Cerebellar nuclear complex (tissue), 1 donor: ENCODE measurements at regions not wholly inside any gene's neighbourhood (a gene's known extent, or its start where the extent isn't known, plus 50 kb on each side); places are given as distances from the start of the nearest gene placed in this dataset.
"Not testable (repeated sequence)": the region's sequence is repeated elsewhere in the genome, so short reads cannot be mapped to it uniquely, and the experiment has no call there.

Source experiments
- DNase-seq, 2 experiments: peaks; one replicate each; lab custom pipeline; 2025; lab: John Stamatoyannopoulos, UW

DNA sequence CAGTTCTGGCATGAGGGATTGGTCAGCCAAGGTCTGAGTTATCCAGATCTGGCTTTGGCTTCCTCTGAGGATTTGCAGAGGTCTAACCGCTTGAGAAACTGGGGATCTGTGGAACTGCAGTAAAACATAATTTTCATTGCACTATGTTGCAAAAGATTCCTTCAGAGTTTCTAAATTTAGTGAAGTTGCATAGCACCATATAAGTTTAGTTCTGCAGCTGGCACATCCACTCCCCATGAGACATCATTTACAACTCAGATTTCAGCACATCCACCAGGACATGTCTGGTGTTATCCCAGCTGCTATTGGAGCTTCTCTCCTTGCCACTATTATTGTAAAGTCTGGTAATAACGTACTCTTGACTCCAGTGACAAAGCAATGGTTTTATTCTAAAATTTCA, 181.5 kb downstream of the CWF19L2 start:
- DNase-seq, result no peak

- no peak for DNase-seq
These were observed 182.0 kb downstream of the CWF19L2 start for GRCh38 chr11:107275632-107276031.

DNA sequence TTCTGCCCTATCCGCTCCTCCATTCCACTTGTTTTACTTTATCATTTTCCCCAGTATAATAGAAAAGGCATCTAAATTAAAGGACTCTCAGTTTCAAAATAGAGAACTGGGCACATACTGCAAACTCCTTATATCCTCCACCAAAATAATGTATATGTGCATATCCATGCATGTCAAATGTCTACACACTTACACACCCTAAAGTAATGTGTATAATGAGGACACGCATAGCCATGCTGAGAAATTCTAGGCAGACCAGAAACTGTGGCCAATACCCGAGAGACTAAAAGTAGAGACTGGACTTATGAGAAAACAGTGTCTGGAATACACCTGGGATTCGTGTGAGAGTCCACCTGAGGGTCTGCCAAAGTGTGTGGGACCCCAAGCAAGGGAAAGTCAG, 183.5 kb downstream of the CWF19L2 start:
- no peak for DNase-seq

DNA sequence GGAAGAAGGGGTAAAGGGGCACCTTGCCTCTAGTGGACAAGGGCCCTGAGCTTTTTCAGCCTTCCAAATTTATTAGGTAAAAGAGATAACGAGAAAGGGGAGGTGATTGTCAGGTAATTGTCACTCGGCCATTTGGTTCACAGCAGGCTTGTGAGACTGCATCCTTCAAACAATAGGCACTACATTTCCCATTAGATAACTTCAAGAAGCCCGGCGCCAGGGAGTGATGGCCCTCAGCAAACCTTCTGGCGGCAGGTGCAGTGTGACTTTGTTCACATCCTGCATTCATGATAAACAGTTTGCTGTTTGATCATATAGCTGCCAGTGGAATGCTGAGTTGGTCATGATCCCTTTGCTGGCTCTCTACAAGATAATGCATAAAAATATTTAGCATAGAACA, 185.1 kb downstream of the CWF19L2 start:
- no peak for DNase-seq

GRCh38 chr11:107271425-107271824, 186.2 kb downstream of the CWF19L2 start:
- DNase-seq, result no peak

GRCh38 chr11:107268977-107269376, 188.6 kb downstream of the CWF19L2 start:
- DNase-seq, result no peak

DNA sequence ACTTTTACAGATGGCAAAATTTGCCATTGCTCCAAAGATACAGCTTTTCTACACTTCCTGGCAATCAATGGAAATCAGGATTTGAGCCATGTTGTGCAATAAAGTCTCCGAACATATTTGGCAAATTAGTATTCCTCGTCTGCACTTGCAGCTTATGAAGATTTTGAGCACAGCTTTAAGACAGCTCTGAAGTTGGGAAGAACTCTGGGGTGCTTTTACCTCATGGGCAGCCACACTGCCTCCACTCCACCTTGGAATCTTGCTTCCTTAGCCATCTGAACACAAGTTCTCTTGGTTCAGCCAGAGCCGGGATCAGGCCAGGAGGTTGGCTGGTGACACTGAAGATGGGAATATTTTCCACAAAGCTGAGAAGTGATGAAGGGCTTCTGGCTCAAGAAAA, 191.2 kb downstream of the CWF19L2 start:
- DNase-seq, result no peak

DNA sequence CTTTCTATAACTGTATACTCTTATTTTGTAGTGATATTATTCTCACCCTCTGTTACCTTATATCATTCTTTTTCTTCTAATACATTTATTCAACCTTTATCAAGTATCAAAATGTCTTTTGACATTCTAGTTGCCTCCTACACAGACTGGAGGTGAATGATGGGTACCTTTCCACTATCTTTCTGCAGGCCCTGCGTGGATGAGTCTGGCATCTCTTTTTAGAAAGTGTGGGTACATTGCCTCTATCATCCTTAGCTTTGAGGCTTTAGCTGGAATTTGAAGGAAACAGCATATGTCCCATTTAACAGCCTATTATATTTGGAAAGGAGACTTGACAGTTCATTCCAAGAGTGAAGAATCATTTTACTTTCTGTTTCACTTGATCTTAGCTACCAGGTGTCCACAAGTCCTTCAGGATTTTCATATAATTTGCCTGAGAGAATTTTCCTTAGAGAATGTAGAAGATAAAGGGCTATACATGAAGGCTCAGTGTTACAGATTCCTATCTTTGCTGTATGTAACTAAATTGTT, 192.0 kb downstream of the CWF19L2 start:
- no peak for DNase-seq

- no peak for DNase-seq
These were observed 193.6 kb downstream of the CWF19L2 start for GRCh38 chr11:107263844-107264563.

DNA sequence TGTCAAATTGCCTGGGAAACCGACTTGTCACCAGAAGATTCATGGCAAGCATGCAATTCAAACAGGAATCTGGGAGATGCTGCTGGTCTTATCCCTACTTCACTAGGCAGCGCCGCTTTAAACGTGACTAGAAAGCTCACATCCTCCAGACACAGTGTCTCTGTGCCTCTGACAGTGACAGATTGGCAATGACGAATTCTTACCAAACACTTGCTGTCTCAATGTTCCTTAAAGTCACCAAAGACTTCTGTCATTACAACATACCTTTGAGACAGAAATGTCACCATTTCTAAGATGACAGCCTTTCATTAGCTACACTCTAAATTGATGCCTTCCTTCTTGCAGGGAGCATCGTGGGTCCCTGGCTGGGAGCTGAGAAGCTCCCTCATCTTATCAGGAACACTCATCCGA, 197.8 kb downstream of the CWF19L2 start:
- DNase-seq, result no peak

DNA sequence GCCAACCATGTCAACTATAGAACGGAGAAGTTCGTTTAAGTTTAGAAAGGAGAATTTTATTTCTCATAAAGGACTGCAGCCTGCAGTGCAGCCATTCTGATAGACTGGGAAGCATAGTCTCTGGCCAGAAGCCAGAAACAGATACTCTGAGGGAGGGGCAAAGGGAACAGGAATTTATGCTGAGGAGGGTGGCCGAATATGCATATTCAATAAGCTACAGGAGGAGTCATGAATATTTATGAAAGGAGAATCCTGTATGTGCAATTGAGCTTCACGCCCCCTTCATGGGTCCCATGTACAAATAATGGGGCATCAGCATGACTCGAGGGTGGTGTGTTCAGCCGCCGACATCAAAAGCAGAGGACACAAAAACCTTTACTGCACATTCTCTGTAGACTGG, 199.9 kb downstream of the CWF19L2 start:
- DNase-seq, result no peak

- DNase-seq, result not testable (repeated sequence)
These were observed 204.0 kb downstream of the CWF19L2 start for GRCh38 chr11:107253661-107254060.

DNA sequence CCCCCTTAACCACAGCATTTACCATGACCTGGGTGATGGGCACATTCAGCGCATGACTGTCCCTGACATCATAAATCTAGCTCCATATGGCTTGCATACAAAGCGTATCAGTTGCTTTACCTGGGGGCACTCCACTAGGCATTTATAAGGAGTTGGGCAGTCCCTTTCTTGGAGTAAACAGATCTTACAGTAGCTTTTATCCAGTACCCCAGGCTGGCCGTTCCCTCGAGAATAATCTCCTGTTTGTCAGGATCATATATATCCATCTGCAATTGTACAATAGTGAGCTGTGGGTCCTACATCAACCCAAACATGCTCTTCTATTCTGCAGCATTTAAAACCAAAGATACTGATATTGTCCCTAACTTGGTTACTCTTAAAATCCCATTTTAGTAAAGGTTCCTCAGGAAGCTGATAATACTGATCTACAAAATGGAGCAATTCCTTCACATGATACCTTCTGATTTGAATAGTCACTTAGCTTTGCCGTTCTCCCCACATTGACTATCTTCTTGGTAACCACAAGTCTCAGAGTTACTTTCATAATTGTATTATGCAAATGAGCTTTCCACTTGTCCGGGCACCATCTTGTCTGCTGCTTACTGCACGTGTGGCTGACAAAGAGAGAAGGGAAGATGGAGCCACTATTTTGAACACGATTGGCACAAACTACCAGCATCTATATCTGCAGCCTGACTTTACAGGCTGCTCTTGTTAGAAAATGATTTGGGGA, 205.0 kb downstream of the CWF19L2 start:
- DNase-seq, result no peak

DNA sequence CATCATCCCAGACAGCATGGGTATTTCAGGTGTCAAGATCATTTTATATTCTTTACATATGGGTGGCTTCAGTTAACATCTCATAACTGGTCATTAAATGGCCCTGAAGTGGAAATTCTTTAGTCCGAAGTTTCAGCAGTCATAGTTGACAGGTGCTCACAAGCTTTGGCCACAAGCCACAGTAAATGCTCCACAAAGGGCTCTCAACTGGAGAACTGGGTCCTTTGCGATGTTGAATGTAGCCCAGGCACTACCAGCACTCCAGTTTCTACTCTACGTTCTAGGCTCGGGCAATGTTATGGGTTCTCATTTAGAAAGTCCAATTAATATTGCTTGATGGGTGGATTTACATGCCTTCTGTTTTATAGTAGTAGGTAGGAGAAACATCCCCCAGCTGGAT, 206.3 kb downstream of the CWF19L2 start:
- no peak for DNase-seq

GRCh38 chr11:107250017-107250416, 207.6 kb downstream of the CWF19L2 start:
- no peak for DNase-seq

DNA sequence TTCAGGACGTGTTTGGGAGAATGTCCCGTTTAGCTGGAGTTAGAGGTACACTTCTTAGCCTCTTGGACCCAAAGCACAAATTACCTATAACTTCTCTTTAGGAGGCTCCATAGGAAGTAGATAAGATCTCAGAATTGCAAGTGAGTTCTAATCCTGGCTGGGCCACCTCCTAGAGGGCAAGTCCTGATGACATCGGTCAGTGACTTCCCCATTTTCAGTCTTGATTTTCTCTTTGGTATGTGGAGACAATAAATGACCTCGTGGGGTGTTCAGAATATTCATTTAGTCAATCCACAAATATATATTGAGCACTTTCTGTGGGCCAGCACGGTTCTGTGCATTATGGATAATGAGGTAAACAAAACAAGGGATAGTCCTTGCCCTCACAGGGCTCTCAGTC, 208.6 kb downstream of the CWF19L2 start:
- DNase-seq, result no peak

DNA sequence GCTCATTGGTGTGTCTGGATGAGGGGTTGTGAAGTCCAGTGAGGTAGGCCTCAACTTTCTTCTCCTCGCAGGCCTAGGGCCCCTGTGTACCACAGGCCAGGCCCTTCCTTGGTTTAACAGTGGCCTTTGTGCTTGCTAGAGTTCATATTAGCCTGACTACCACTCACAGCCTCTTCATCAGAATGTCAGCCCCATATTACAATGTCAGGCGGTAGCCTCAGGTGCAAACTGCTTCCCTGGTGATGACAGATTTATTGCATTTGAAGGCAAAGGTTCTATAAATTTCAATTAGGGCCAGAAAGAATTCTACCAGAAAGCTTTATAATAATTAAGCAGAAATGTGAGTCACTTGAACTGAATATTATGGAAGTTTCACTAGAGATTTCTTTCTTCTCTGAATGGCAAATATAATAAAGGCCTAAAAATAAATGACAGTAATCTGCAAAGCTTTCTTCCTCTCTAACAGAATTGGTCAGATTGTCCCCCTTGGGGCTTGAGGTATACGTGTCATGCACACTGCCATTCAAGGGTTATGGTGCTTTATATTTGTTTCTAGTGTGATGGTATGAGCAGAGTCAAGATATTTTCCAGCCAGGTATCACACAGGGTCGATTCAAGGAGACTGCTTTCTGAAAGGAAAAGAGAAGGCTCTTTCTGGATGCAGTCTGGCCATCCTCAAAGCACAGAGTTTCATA, 210.3 kb downstream of the CWF19L2 start:
- DNase-seq, result no peak

GRCh38 chr11:107243929-107244328, 213.7 kb downstream of the CWF19L2 start:
- no peak for DNase-seq

- DNase-seq, result no peak
These were observed 214.2 kb upstream of the GUCY1A2 start for GRCh38 chr11:107232451-107232850.

DNA sequence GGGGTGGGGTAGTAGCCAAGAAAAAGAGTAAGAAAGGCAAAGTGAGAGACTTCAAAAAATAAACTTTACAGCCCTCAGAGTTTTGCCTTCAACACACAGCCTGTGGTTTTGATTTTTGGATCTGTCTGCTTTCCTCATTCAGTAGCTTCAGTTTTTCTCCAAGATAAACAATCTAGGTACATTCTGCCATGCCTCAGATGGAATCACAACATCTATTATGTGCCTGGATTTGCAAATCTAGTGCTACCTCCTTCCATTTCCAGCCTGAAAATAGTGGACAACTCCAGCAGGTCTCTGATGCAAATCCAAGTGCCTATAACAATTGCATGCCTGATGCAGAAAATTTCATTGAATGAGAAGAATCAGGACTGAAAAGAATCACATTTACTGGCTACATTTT, 206.6 kb upstream of the GUCY1A2 start:
- DNase-seq, result no peak

GRCh38 chr11:107222916-107223460, 204.7 kb upstream of the GUCY1A2 start:
- DNase-seq, result no peak

- no peak for DNase-seq
These were observed 204.2 kb upstream of the GUCY1A2 start for GRCh38 chr11:107222431-107222830.
